ENCODE measurements at regions not wholly inside any gene's neighbourhood (a gene's known extent, or its start where the extent isn't known, plus 50 kb on each side); places are given as distances from the start of the nearest gene placed in this dataset.

GRCh38 chr6:145546265-145546664, 189.1 kb downstream of the EPM2A start (continued):
- no peak for TF ChIP-seq CHD7 (IDR thresholded peaks at IDR 0.05; ENCODE audit: insufficient replicate concordance, low read length)
- no peak for TF ChIP-seq GABPA (IDR thresholded peaks at IDR 0.05; ENCODE audit: borderline replicate concordance, insufficient read depth, low read length)
- no peak for TF ChIP-seq SIN3A (conservative IDR thresholded peaks at IDR 0.05 in 1 of 2, IDR thresholded peaks at IDR 0.05 in 1 of 2; ENCODE audit: low read depth in 1 of 2, low read length in 2 of 2)
- no peak for TF ChIP-seq CBX5 (IDR thresholded peaks at IDR 0.05; ENCODE audit: low read depth, low read length)
- no peak for TF ChIP-seq RFX5 (IDR thresholded peaks at IDR 0.05; ENCODE audit: borderline replicate concordance, low read depth, low read length)
- TF ChIP-seq HDAC6 (IDR thresholded peaks at IDR 0.05; ENCODE audit: low read depth, low read length): no peak
- no peak for TF ChIP-seq CEBPB (IDR thresholded peaks at IDR 0.05; ENCODE audit: low read depth, low read length)

Data from H1 (cell line).